HepG2 (cell line): ENCODE measurements at regions not wholly inside any gene's neighbourhood (a gene's known extent, or its start where the extent isn't known, plus 50 kb on each side); places are given as distances from the start of the nearest gene placed in this dataset.

Source experiments
- ATAC-seq: fragments of 200-7000 bp; cut with Tn5 transposase; 3 replicates; pipeline ENCODE4 v1.9.1; 2020; ENCODE audit warnings: mild to moderate bottlenecking, moderate library complexity
- BruUV-seq: library from RNA; stranded (reverse); fragments of 400-500 nt; replicated peaks from 2 replicates; lab custom pipeline; 2021; lab: Mats Ljungman, UMichigan
- CTCF ChIA-PET: fragments of 300-600 bp; formaldehyde crosslinking; extraction: SDS; loops from one replicate; lab custom pipeline; 2021; ENCODE audit warnings: low total read pairs, inconsistent platforms, low intra/inter-chr PET ratio; lab: Yijun Ruan, JAX
- POLR2A ChIA-PET: fragments of 350-600 bp; sonication (Branson Sonifier 250); formaldehyde crosslinking; loops from one replicate; lab custom pipeline; 2020; ENCODE audit warnings: antibody characterized with exemption, inconsistent platforms; lab: Yijun Ruan, JAX
- DNase-seq: peaks from one replicate; pipeline ENCODE4 v3.0.0-alpha.2; 2015; ENCODE audit warnings: low spot score
- FAIRE-seq: peaks from 3 replicates; lab custom pipeline; 2011; peaks lifted over from hg19 to GRCh38; lab: Jason Lieb, UNC
- H2AFZ ChIP-seq: one replicate; pipeline ENCODE4 v1.6.1; 2011; ENCODE audit warnings: low read length, inconsistent platforms
- H3K27ac ChIP-seq: fragments of 300-600 bp; 3 replicates; pipeline ENCODE4 v1.8.0; 2011; ENCODE audit warnings: mixed run types, mild to moderate bottlenecking, mixed read lengths, low read length, inconsistent platforms; ENCODE audit not compliant: insufficient read depth; ENCODE audit errors: extremely low read length
- H3K27me3 ChIP-seq, 2 experiments: fragments of 200-600 bp in 1 of 2; 2 replicates in 1 of 2; 3 replicates in 1 of 2; pipeline versions ENCODE4 v1.6.0 to v1.8.0; 2011; ENCODE audit warnings: low read length in 2 of 2, mild to moderate bottlenecking in 2 of 2, moderate library complexity in 2 of 2, inconsistent platforms in 1 of 2; ENCODE audit not compliant: insufficient read depth in 2 of 2, control insufficient read depth in 1 of 2
- H3K36me3 ChIP-seq, 2 experiments: fragments of 200-600 bp in 1 of 2; replicated peaks in 1 of 2; 2 replicates in 1 of 2; 3 replicates in 1 of 2; pipeline versions ENCODE4 v1.5.1 to v1.8.0; 2011; ENCODE audit warnings: low read length in 2 of 2, inconsistent platforms in 1 of 2; ENCODE audit not compliant: insufficient read depth in 2 of 2, control insufficient read depth in 1 of 2
- H3K4me1 ChIP-seq: 2 replicates; pipeline ENCODE4 v1.5.1; 2012; ENCODE audit warnings: low read length, inconsistent platforms; ENCODE audit not compliant: insufficient read depth
- H3K4me2 ChIP-seq: 2 replicates; pipeline ENCODE4 v1.6.0; 2011; ENCODE audit warnings: low read depth, low read length, inconsistent platforms
- H3K4me3 ChIP-seq, 3 experiments: fragments of 200-600 bp in 1 of 3; sonication (generic), shearing (Covaris generic) in 1 of 3; replicated peaks in 1 of 3; 2 replicates each; pipeline ENCODE4 v1.5.1; 2011 to 2016; ENCODE audit warnings: low read length in 3 of 3, inconsistent platforms in 2 of 3, low read depth in 2 of 3, mild to moderate bottlenecking in 2 of 3, control low read depth in 1 of 3, mixed read lengths in 1 of 3; ENCODE audit not compliant: insufficient read depth in 1 of 3
- H3K79me2 ChIP-seq: one replicate; pipeline ENCODE4 v1.6.1; 2011; ENCODE audit warnings: low read length, inconsistent platforms; ENCODE audit not compliant: insufficient read depth
- H3K9ac ChIP-seq: 2 replicates; pipeline ENCODE4 v1.6.0; 2011; ENCODE audit warnings: mild to moderate bottlenecking, low read depth, low read length, inconsistent platforms; ENCODE audit not compliant: insufficient read depth
- H3K9me3 ChIP-seq: 2 replicates; pipeline ENCODE4 v1.5.1; 2012; ENCODE audit warnings: mild to moderate bottlenecking, low read length
- H4K20me1 ChIP-seq: 2 replicates; pipeline ENCODE4 v1.6.0; 2011; ENCODE audit warnings: inconsistent platforms, mild to moderate bottlenecking, low read length, moderate library complexity; ENCODE audit not compliant: insufficient read depth
- IKZF1 ChIP-seq: fragments of 450-650 bp; IDR thresholded peaks from 2 replicates; pipeline ENCODE4 v1.7.1; 2016
- KLF12 ChIP-seq: sonication (generic); formaldehyde crosslinking; IDR thresholded peaks from 2 replicates; pipeline ENCODE4 v1.4.0; 2020; ENCODE audit warnings: missing genetic modification reagents, borderline replicate concordance
- PPARG ChIP-seq: conservative IDR thresholded peaks from 2 replicates; pipeline ENCODE4 v1.6.1; 2016; ENCODE audit warnings: missing biosample characterization, missing genetic modification reagents
- ZNF260 ChIP-seq: sonication (generic); formaldehyde crosslinking; IDR thresholded peaks from 2 replicates; pipeline ENCODE4 v1.4.0; 2020; ENCODE audit warnings: missing genetic modification reagents, low read depth, mild to moderate bottlenecking, borderline replicate concordance
- ZNF839 ChIP-seq: sonication (generic); formaldehyde crosslinking; IDR thresholded peaks from 2 replicates; pipeline ENCODE4 v1.4.0; 2020; ENCODE audit warnings: missing genetic modification reagents, mild to moderate bottlenecking, borderline replicate concordance
- WGBS: methylation state at CpG from one replicate; pipeline ENCODE4 v1.1.6; 2017; ENCODE audit warnings: low lambda C conversion rate; 5-methylcytosine and 5-hydroxymethylcytosine counted together
- in situ Hi-C: cut with HindIII; loops from 2 replicates; pipeline ENCODE4 v1.10.0; 2017; ENCODE audit warnings: low pct_unique_long_range_greater_than_20kb; ENCODE audit not compliant: extremely low pct_ligation_motif_present
- intact Hi-C: fragments of 100-400 bp; cut with micrococcal nuclease; formaldehyde crosslinking; loops from one replicate; pipeline ENCODE4 v1.10.0; 2022; ENCODE audit not compliant: unreplicated experiment
- TF ChIP-seq, protein P1 (sequence below): sonication (generic); formaldehyde crosslinking; IDR thresholded peaks from 2 replicates; pipeline ENCODE4 v1.4.0; 2020; ENCODE audit warnings: missing genetic modification reagents, borderline replicate concordance

DNA sequence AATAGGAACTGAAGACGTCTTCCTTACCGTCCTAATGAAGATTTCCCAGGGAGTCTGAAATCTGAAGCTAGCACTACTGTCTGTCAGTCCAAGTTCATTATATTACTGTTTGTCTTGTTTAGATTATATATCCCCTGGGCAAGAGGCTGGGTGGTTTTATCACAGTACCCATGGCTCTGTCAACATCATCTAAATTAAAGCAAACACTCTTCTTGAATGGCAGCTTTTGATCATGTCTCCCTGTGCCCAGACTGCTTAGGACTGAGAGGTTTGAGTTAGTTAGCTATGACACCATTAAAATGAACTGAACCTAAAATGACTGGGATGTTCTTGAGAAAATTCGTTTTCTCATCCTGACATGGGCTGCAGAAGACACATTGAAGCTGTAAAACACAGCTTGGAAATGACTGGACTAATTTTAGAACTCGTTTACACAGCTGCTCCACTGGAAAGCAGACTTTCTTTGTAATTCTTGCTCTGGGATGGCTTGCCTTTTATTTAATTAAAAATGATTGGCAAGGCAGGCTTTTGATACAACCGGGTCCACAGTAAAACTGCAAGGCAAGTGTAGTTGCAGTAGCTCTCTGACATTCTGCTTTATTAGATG is 243.5 kb downstream of the MFSD1 start:
- POLR2A ChIA-PET: no interaction called here
- in situ Hi-C loops: no loop called here
- no peak overlapping the region for H2AFZ ChIP-seq

DNA sequence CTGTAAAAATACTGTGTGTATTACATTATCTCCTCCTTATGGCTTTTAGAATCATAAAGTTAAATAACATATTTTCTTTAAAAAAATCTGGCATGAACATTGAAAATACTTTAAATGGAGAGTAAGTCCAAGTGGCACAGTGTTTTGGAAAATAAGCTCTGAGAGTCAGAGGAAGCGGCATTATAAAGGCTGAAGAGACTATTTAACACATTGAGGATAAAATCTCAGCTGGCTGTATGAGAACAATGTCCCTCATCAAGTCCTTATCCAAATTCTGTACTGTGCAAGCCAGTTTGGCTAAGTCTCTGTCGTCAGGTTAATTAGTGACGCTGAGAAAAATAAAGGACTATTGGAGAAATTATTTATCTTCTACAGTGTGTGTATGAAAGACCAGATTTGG is 245.5 kb downstream of the MFSD1 start:
- Histone ChIP-seq H2AFZ (no peak overlapping the region), H3K4me2 (no peak overlapping the region)
- CTCF ChIA-PET: no interaction called here
- 11% methylated on average over 3 of the region's 3 CpGs for WGBS
- BruUV-seq: no TSS peak
- TF ChIP-seq IKZF1 (no peak), ZNF260 (no peak), KLF12 (CRISPR knock-in tag) (no peak), ZNF839 (no peak)
- TF ChIP-seq, protein P1, sequence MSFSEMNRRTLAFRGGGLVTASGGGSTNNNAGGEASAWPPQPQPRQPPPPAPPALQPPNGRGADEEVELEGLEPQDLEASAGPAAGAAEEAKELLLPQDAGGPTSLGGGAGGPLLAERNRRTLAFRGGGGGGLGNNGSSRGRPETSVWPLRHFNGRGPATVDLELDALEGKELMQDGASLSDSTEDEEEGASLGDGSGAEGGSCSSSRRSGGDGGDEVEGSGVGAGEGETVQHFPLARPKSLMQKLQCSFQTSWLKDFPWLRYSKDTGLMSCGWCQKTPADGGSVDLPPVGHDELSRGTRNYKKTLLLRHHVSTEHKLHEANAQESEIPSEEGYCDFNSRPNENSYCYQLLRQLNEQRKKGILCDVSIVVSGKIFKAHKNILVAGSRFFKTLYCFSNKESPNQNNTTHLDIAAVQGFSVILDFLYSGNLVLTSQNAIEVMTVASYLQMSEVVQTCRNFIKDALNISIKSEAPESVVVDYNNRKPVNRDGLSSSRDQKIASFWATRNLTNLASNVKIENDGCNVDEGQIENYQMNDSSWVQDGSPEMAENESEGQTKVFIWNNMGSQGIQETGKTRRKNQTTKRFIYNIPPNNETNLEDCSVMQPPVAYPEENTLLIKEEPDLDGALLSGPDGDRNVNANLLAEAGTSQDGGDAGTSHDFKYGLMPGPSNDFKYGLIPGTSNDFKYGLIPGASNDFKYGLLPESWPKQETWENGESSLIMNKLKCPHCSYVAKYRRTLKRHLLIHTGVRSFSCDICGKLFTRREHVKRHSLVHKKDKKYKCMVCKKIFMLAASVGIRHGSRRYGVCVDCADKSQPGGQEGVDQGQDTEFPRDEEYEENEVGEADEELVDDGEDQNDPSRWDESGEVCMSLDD: no peak
- TF ChIP-seq, all 625 proteins: peak for 0
- no peaks in the 10 kb centered on the region for H3K9me3 ChIP-seq
- in situ Hi-C loops (no loop called here), intact Hi-C loops (no loop called here)
- H3K36me3 ChIP-seq: no peaks in the 10 kb centered on the region
- no peaks in the 10 kb centered on the region for H3K4me1 ChIP-seq
- POLR2A ChIA-PET: no interaction called here
- no peak overlapping the region for H3K4me3 ChIP-seq
- ATAC-seq (no peak), DNase-seq (no peak), FAIRE-seq (no peak)
- no peaks in the 10 kb centered on the region for H4K20me1 ChIP-seq
- H3K79me2 ChIP-seq: no peaks in the 10 kb centered on the region
- H3K27me3 ChIP-seq: no peaks in the 10 kb centered on the region
- no peak overlapping the region for H3K9ac ChIP-seq
- no peak overlapping the region for H3K27ac ChIP-seq

More for the DNA sequence above, 243.5 kb downstream of the MFSD1 start:
- Histone ChIP-seq H3K9me3 (no peaks in the 10 kb centered on the region), H3K27ac (no peak overlapping the region), H3K4me2 (no peak overlapping the region), H4K20me1 (no peaks in the 10 kb centered on the region), H3K36me3 (no peaks in the 10 kb centered on the region), H3K79me2 (no peaks in the 10 kb centered on the region), H3K4me1 (no peaks in the 10 kb centered on the region), H3K4me3 (no peak overlapping the region), H3K27me3 (no peaks in the 10 kb centered on the region), H3K9ac (no peak overlapping the region)
- no peak for TF ChIP-seq PPARG
- no peak for DNase-seq
- intact Hi-C loops: no loop called here
- ATAC-seq: no peak
- CTCF ChIA-PET: no interaction called here
- WGBS: 15% methylated on average over 5 of the region's 5 CpGs
- no TSS peak for BruUV-seq
- no peak for FAIRE-seq
